Upper lobe of left lung (tissue), 6 donors: ENCODE measurements at regions not wholly inside any gene's neighbourhood (a gene's known extent, or its start where the extent isn't known, plus 50 kb on each side); places are given as distances from the start of the nearest gene placed in this dataset.
"Not testable (repeated sequence)": the region's sequence is repeated elsewhere in the genome, so short reads cannot be mapped to it uniquely, and the experiment has no call there.

Experiments used
- ATAC-seq, 2 donors: fragments of 200-7000 bp; cut with Tn5 transposase; one replicate each; pipeline ENCODE4 v1.9.1; 2022; ENCODE audit warnings: mild to moderate bottlenecking in 2 of 2, moderate library complexity in 2 of 2; ENCODE audit not compliant: low FRiP score in 2 of 2
- DNase-seq, 2 donors: peaks; one replicate each; pipeline ENCODE4 v3.0.0-alpha.2; 2019 to 2020
- H3K27ac ChIP-seq, 4 donors: fragments of 200-600 bp; sonication (generic); one replicate each; pipeline ENCODE4 v1.5.1; 2016 to 2019
- H3K27me3 ChIP-seq, 4 donors: fragments of 200-600 bp; sonication (generic); one replicate each; pipeline ENCODE4 v1.5.1; 2017 to 2019
- H3K36me3 ChIP-seq, 4 donors: fragments of 200-600 bp; sonication (generic); one replicate each; pipeline ENCODE4 v1.5.1; 2016 to 2019
- H3K4me1 ChIP-seq, 4 donors: fragments of 200-600 bp; sonication (generic); one replicate each; pipeline ENCODE4 v1.5.1; 2018 to 2019
- H3K4me3 ChIP-seq, 4 donors: fragments of 200-600 bp; sonication (generic); one replicate each; pipeline ENCODE4 v1.5.1; 2017 to 2019; ENCODE audit warnings: mild to moderate bottlenecking in 2 of 4, moderate library complexity in 1 of 4
- H3K9me3 ChIP-seq, 4 donors: fragments of 200-600 bp; sonication (generic); one replicate each; pipeline ENCODE4 v1.5.1; 2018 to 2019
- EP300 ChIP-seq, 4 donors: sonication (generic); formaldehyde crosslinking; IDR thresholded peaks; one replicate each; pipeline ENCODE4 v1.5.1; 2017; ENCODE audit warnings: antibody characterized with exemption in 4 of 4, control low read depth in 2 of 4
- POLR2A ChIP-seq, 4 donors: fragments of 450-650 bp; IDR thresholded peaks; one replicate each; pipeline ENCODE4 v1.5.1; 2016 to 2017; ENCODE audit warnings: antibody characterized with exemption in 4 of 4, mild to moderate bottlenecking in 2 of 4
- POLR2AphosphoS5 ChIP-seq, 2 donors: sonication (generic); formaldehyde crosslinking; IDR thresholded peaks; one replicate each; pipeline ENCODE4 v1.5.1; 2017; ENCODE audit warnings: antibody characterized with exemption in 2 of 2
- WGBS, 2 donors: methylation state at CpG; one replicate each; pipeline ENCODE4 v1.1.5; 2017 to 2018; 5-methylcytosine and 5-hydroxymethylcytosine counted together
- small RNA-seq, 4 donors: library from RNA; depleted of rRNA; stranded (forward); fragments of <200 nt; gene quantifications; one replicate each; pipeline ENCODE3, GENCODE V24; 2016
- TF ChIP-seq, protein P1 (sequence below), 6 experiments: fragments of 450-650 bp in 4 of 6; fragments of 200-600 bp in 2 of 6; sonication (generic) in 2 of 6; IDR thresholded peaks; one replicate each; pipeline ENCODE4 v1.5.1; 2016 to 2019; ENCODE audit warnings: antibody characterized with exemption in 6 of 6
- donor health status: DM: no; HTN: no; CAD: no; lungs with moderate emphysema.
- donor health status: DM: no; HTN: yes; CAD: no; lungs with severe emphysema.

DNA sequence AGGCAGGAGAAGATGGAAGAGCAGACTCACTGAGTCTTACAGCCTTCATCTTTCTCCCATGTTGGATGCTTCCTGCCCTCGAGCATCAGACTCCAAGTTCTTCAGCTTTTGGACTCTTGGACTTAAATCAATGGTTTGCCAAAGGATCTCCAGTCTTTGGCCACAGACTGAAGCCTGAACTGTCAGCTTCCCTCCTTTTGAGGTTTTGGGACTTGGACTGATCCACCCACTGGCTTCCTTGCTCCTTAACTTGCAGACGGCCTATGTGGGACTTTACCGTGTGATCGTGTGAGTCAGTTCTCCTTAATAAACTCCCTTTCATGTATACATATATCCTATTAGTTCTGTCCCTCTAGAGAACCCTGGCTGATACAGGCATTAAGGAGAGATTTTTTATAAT lies 62.4 kb upstream of the TNIK start:
- DNase-seq: no peak
- Histone ChIP-seq H3K27ac (no peak overlapping the region), H3K4me3 (no peak overlapping the region), H3K36me3 (no peaks in the 10 kb centered on the region), H3K4me1 (peaks cover 0 to 7% (median 0%) of the 10 kb centered on the region in 4 donors), H3K9me3 (no peaks in the 10 kb centered on the region), H3K27me3 (no peaks in the 10 kb centered on the region)
- TF ChIP-seq, protein P1, sequence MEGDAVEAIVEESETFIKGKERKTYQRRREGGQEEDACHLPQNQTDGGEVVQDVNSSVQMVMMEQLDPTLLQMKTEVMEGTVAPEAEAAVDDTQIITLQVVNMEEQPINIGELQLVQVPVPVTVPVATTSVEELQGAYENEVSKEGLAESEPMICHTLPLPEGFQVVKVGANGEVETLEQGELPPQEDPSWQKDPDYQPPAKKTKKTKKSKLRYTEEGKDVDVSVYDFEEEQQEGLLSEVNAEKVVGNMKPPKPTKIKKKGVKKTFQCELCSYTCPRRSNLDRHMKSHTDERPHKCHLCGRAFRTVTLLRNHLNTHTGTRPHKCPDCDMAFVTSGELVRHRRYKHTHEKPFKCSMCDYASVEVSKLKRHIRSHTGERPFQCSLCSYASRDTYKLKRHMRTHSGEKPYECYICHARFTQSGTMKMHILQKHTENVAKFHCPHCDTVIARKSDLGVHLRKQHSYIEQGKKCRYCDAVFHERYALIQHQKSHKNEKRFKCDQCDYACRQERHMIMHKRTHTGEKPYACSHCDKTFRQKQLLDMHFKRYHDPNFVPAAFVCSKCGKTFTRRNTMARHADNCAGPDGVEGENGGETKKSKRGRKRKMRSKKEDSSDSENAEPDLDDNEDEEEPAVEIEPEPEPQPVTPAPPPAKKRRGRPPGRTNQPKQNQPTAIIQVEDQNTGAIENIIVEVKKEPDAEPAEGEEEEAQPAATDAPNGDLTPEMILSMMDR (IDR thresholded peaks at IDR 0.05): no peak
- TF ChIP-seq POLR2AphosphoS5 (IDR thresholded peaks at IDR 0.05) (no peak), EP300 (IDR thresholded peaks at IDR 0.05) (no peak), POLR2A (IDR thresholded peaks at IDR 0.05) (no peak)
- 85 to 96% methylated on average over 4 of the region's 4 CpGs for WGBS, 2 donors
- ATAC-seq: no peak

DNA sequence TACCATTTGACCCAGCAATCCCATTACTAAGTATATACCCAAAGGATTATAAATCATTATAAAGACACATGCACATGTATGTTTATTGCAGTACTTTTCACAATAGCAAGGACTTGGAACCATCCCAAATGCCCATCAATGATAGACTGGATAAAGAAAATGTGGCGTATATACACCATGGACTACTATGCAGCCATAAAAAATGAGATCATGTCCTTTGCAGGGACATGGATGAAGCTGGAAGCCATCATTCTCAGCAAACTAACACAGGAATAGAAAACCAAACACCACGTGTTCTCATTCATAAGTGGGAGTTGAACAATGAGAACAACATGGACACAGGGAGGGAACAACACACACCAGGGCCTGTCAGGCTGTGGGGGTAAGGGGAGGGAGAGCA lies 59.2 kb upstream of the TNIK start:
- 80 to 91% methylated on average over 2 of the region's 2 CpGs for WGBS, 2 donors
- not testable (repeated sequence) for H3K4me1 ChIP-seq, H3K4me3 ChIP-seq, H3K36me3 ChIP-seq, ATAC-seq, H3K27me3 ChIP-seq, H3K27ac ChIP-seq, H3K9me3 ChIP-seq, DNase-seq

DNA sequence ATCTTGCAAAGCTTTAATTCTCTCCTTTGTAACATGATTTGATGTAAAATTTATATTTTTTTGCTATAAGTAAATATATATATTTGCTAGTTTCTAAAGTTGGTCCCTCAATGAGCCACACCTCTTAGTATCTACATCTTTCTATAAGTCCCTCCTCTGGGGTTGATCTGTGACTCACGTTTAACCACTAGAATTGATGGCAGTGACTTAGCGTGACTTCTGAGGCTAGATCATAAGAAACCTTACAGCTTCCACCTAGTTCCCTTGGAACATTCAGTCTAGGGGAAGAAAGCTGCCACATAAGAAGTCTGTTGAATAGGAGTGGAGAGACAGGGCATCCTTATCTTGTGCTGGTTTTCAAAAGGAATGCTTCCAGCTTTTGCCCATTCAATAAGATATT lies 56.6 kb upstream of the TNIK start:
- Histone ChIP-seq H3K36me3 (no peaks in the 10 kb centered on the region), H3K4me3 (no peak overlapping the region), H3K4me1 (no peaks in the 10 kb centered on the region), H3K9me3 (no peaks in the 10 kb centered on the region), H3K27ac (no peak overlapping the region), H3K27me3 (no peaks in the 10 kb centered on the region)
- DNase-seq (no peak), ATAC-seq (no peak)
- WGBS, 2 donors: 79 to 84% methylated on average over 2 of the region's 2 CpGs
- TF ChIP-seq, protein P1 (IDR thresholded peaks at IDR 0.05): no peak
- TF ChIP-seq POLR2A (IDR thresholded peaks at IDR 0.05) (no peak), EP300 (IDR thresholded peaks at IDR 0.05) (no peak), POLR2AphosphoS5 (IDR thresholded peaks at IDR 0.05) (no peak)

GRCh38 chr3:171514466-171514865 lies 54.3 kb upstream of the TNIK start:
- ATAC-seq: no peak
- TF ChIP-seq, protein P1 (IDR thresholded peaks at IDR 0.05): no peak
- TF ChIP-seq POLR2A (IDR thresholded peaks at IDR 0.05): no peak
- TF ChIP-seq POLR2AphosphoS5 (IDR thresholded peaks at IDR 0.05): no peak
- TF ChIP-seq EP300 (IDR thresholded peaks at IDR 0.05): no peak
- WGBS, 2 donors: 88 to 92% methylated on average over 2 of the region's 2 CpGs

GRCh38 chr3:171511450-171511849 lies 51.2 kb upstream of the TNIK start:
- ATAC-seq: no peak

More at GRCh38 chr3:171514466-171514865, 54.3 kb upstream of the TNIK start:
- no peaks in the 10 kb centered on the region for H3K27me3 ChIP-seq
- no peaks in the 10 kb centered on the region for H3K4me1 ChIP-seq
- DNase-seq: no peak
- no peak overlapping the region for H3K27ac ChIP-seq
- no peaks in the 10 kb centered on the region for H3K9me3 ChIP-seq
- no peak overlapping the region for H3K4me3 ChIP-seq
- no peaks in the 10 kb centered on the region for H3K36me3 ChIP-seq

More at GRCh38 chr3:171511450-171511849, 51.2 kb upstream of the TNIK start:
- H3K4me3 ChIP-seq: no peak overlapping the region
- no peak for DNase-seq
- H3K4me1 ChIP-seq: no peaks in the 10 kb centered on the region
- H3K27me3 ChIP-seq: no peaks in the 10 kb centered on the region
- no peak for TF ChIP-seq POLR2A (IDR thresholded peaks at IDR 0.05)
- TF ChIP-seq, protein P1 (IDR thresholded peaks at IDR 0.05): no peak
- TF ChIP-seq POLR2AphosphoS5 (IDR thresholded peaks at IDR 0.05): no peak
- TF ChIP-seq EP300 (IDR thresholded peaks at IDR 0.05): no peak
- H3K9me3 ChIP-seq: no peaks in the 10 kb centered on the region
- no peak overlapping the region for H3K27ac ChIP-seq
- no peaks in the 10 kb centered on the region for H3K36me3 ChIP-seq
- WGBS, 2 donors: 79 to 91% methylated on average over 2 of the region's 2 CpGs

Small RNAs in the stretch of these regions (small RNA-seq; reads per million reads assigned to genes)
- gene AC008134.1: 0 reads per million in 4 donors
